HG03439 (cell line): ENCODE measurements at regions not wholly inside any gene's neighbourhood (a gene's known extent, or its start where the extent isn't known, plus 50 kb on each side); places are given as distances from the start of the nearest gene placed in this dataset.

ENCODE experiments used
- ATAC-seq: cut with Tn5 transposase; IDR thresholded peaks from one replicate; pipeline ENCODE4 v1.9.1; 2021; ENCODE audit warnings: mild to moderate bottlenecking, moderate library complexity; ENCODE audit not compliant: unreplicated experiment

GRCh38 chr7:41878309-41879295, 175.7 kb upstream of the INHBA start:
- ATAC-seq = no peak

GRCh38 chr7:41877118-41877517, 174.2 kb upstream of the INHBA start:
- ATAC-seq = no peak

- ATAC-seq = no peak
Measured at GRCh38 chr7:41875513-41875912, 172.6 kb upstream of the INHBA start.

GRCh38 chr7:41874201-41874785, 171.4 kb upstream of the INHBA start:
- no peak for ATAC-seq

- no peak for ATAC-seq
Measured at GRCh38 chr7:41873741-41874140, 170.9 kb upstream of the INHBA start.

- ATAC-seq = no peak
Measured at GRCh38 chr7:41872966-41873365, 170.1 kb upstream of the INHBA start.

- ATAC-seq = no peak
Measured at GRCh38 chr7:41870461-41871138, 167.7 kb upstream of the INHBA start.

- ATAC-seq = no peak
Measured at GRCh38 chr7:41869997-41870396, 167.1 kb upstream of the INHBA start.

- ATAC-seq = no peak
Measured at GRCh38 chr7:41869596-41869995, 166.7 kb upstream of the INHBA start.

- no peak for ATAC-seq
Measured at GRCh38 chr7:41869091-41869490, 166.2 kb upstream of the INHBA start.

GRCh38 chr7:41867639-41868280, 164.9 kb upstream of the INHBA start:
- no peak for ATAC-seq

GRCh38 chr7:41862261-41862660, 159.4 kb upstream of the INHBA start:
- no peak for ATAC-seq

- ATAC-seq = no peak
Measured at GRCh38 chr7:41861642-41862041, 158.8 kb upstream of the INHBA start.

GRCh38 chr7:41858201-41858600, 155.3 kb upstream of the INHBA start:
- ATAC-seq = no peak

GRCh38 chr7:41855798-41856197, 152.9 kb upstream of the INHBA start:
- no peak for ATAC-seq

GRCh38 chr7:41847606-41848005, 144.7 kb upstream of the INHBA start:
- no peak for ATAC-seq

GRCh38 chr7:41847151-41847550, 144.3 kb upstream of the INHBA start:
- no peak for ATAC-seq

GRCh38 chr7:41842956-41843355, 140.1 kb upstream of the INHBA start:
- no peak for ATAC-seq

- ATAC-seq = no peak
Measured at GRCh38 chr7:41837916-41838315, 135.0 kb upstream of the INHBA start.

GRCh38 chr7:41835976-41836530, 133.2 kb upstream of the INHBA start:
- no peak for ATAC-seq
